PC-9 (cell line): ENCODE measurements at regions not wholly inside any gene's neighbourhood (a gene's known extent, or its start where the extent isn't known, plus 50 kb on each side); places are given as distances from the start of the nearest gene placed in this dataset.

Experiments
- BruUV-seq: library from RNA; stranded (reverse); fragments of 400-500 nt; replicated peaks from 2 replicates; lab custom pipeline; 2021; lab: Mats Ljungman, UMichigan
- CTCF ChIA-PET: fragments of 300-600 bp; sonication (Branson Sonifier 250); formaldehyde crosslinking; loops from one replicate; lab custom pipeline; 2022; ENCODE audit warnings: antibody characterized with exemption; lab: Charles Lee
- POLR2A ChIA-PET: fragments of 300-600 bp; sonication (Branson Sonifier 250); formaldehyde crosslinking; loops from one replicate; lab custom pipeline; 2022; ENCODE audit warnings: antibody characterized with exemption; ENCODE audit not compliant: unreplicated experiment; lab: Charles Lee
- DNase-seq, 2 experiments: peaks; one replicate each; pipeline versions ENCODE4 v3.0.0 to v3.0.0-alpha.2; 2015 to 2022; ENCODE audit warnings: mixed read lengths in 1 of 2
- H2AFZ ChIP-seq: fragments of 200-600 bp; sonication (generic); 2 replicates; pipeline ENCODE4 v1.8.1; 2017; ENCODE audit warnings: antibody characterized with exemption
- H3F3A ChIP-seq: fragments of 200-600 bp; sonication (generic); 2 replicates; pipeline ENCODE4 v1.8.1; 2017; ENCODE audit warnings: antibody characterized with exemption, mild to moderate bottlenecking, low read depth; ENCODE audit not compliant: insufficient read depth
- H3K27ac ChIP-seq: fragments of 200-600 bp; sonication (generic); 2 replicates; pipeline ENCODE4 v1.6.1; 2016; ENCODE audit warnings: mixed run types
- H3K27me3 ChIP-seq: fragments of 200-600 bp; sonication (generic); 2 replicates; pipeline ENCODE4 v1.6.1; 2016; ENCODE audit warnings: low read depth, mixed run types; ENCODE audit not compliant: insufficient read depth
- H3K36me3 ChIP-seq: fragments of 200-600 bp; sonication (generic); 2 replicates; pipeline ENCODE4 v1.6.1; 2016; ENCODE audit warnings: low read depth, mixed run types
- H3K4me1 ChIP-seq: fragments of 200-600 bp; sonication (generic); replicated peaks from 2 replicates; pipeline ENCODE4 v1.6.1; 2016; ENCODE audit warnings: mixed run types; ENCODE audit not compliant: insufficient read depth
- H3K4me2 ChIP-seq: fragments of 200-600 bp; sonication (generic); 2 replicates; pipeline ENCODE4 v1.6.1; 2017; ENCODE audit warnings: mixed run types
- H3K4me3 ChIP-seq: fragments of 200-600 bp; sonication (generic); 2 replicates; pipeline ENCODE4 v1.6.1; 2016; ENCODE audit warnings: mixed run types
- H3K79me2 ChIP-seq: fragments of 200-600 bp; sonication (generic); 2 replicates; pipeline ENCODE4 v1.6.1; 2017; ENCODE audit warnings: low read depth, mixed run types
- H3K9me2 ChIP-seq: fragments of 200-600 bp; sonication (generic); 2 replicates; pipeline ENCODE4 v1.8.1; 2017; ENCODE audit warnings: mild to moderate bottlenecking; ENCODE audit not compliant: insufficient read depth
- H3K9me3 ChIP-seq: fragments of 200-600 bp; sonication (generic); 2 replicates; pipeline ENCODE4 v1.8.1; 2016; ENCODE audit warnings: low read depth; ENCODE audit not compliant: insufficient read depth
- H4K20me1 ChIP-seq: fragments of 200-600 bp; sonication (generic); 2 replicates; pipeline ENCODE4 v1.8.1; 2017; ENCODE audit not compliant: insufficient read depth
- CTCF ChIP-seq: fragments of 200-600 bp; sonication (generic); conservative IDR thresholded peaks from 2 replicates; pipeline ENCODE4 v1.6.1; 2017; ENCODE audit warnings: mixed run types, antibody characterized with exemption, mild to moderate bottlenecking, moderate library complexity
- EZH2 ChIP-seq: fragments of 200-600 bp; sonication (generic); IDR thresholded peaks from 2 replicates; pipeline ENCODE4 v1.8.0; 2017; ENCODE audit warnings: antibody characterized with exemption, low read depth
- intact Hi-C: fragments of 100-400 bp; cut with micrococcal nuclease; formaldehyde crosslinking; loops from one replicate; pipeline ENCODE4 v1.10.0; 2022; ENCODE audit not compliant: unreplicated experiment

GRCh38 chr5:74135033-74135432 is 505.5 kb downstream of the ENC1 start:
- POLR2A ChIA-PET, result no interaction called here

GRCh38 chr5:74132485-74132884 is 506.5 kb downstream of the ARHGEF28 start:
- Histone ChIP-seq H3K79me2 (no peaks in the 10 kb centered on the region), H3K36me3 (no peaks in the 10 kb centered on the region), H3K9me3 (no peaks in the 10 kb centered on the region), H2AFZ (no peak overlapping the region), H3K27ac (no peak overlapping the region), H3K27me3 (no peaks in the 10 kb centered on the region), H3K4me1 (0 out of 2 replicates have a peak, but pooled peaks cover 6% of the 10 kb centered on the region), H4K20me1 (no peaks in the 10 kb centered on the region), H3K9me2 (peaks cover 5% of the 10 kb centered on the region; the same call in 1 of the 2 replicates), H3K4me2 (no peak overlapping the region), H3K4me3 (no peak overlapping the region), H3F3A (no peaks in the 10 kb centered on the region)
- TF ChIP-seq CTCF (no peak), EZH2 (no peak)
- ChIA-PET POLR2A (no interaction called here), CTCF (no interaction called here)
- DNase-seq, result no peak
- intact Hi-C loops, result no loop called here
- no TSS peak for BruUV-seq

More at GRCh38 chr5:74135033-74135432, 505.5 kb downstream of the ENC1 start:
- intact Hi-C loops, result no loop called here
- no peak for DNase-seq
- no peak for TF ChIP-seq EZH2
- TF ChIP-seq CTCF, result no peak
- Histone ChIP-seq H3K27ac (no peak overlapping the region), H3K9me2 (peaks cover 5% of the 10 kb centered on the region; the same call in 1 of the 2 replicates), H3K79me2 (no peaks in the 10 kb centered on the region), H3K9me3 (no peaks in the 10 kb centered on the region), H3K4me3 (no peak overlapping the region), H3K4me2 (no peak overlapping the region), H2AFZ (no peak overlapping the region), H3K4me1 (no peaks in the 10 kb centered on the region), H3K36me3 (no peaks in the 10 kb centered on the region), H4K20me1 (no peaks in the 10 kb centered on the region), H3F3A (no peaks in the 10 kb centered on the region), H3K27me3 (no peaks in the 10 kb centered on the region)
- CTCF ChIA-PET, result no interaction called here
- no TSS peak for BruUV-seq

- H3K9me2 ChIP-seq, result peaks cover 5% of the 10 kb centered on the region; the same call in 1 of the 2 replicates
- no peaks in the 10 kb centered on the region for H3K9me3 ChIP-seq
- POLR2A ChIA-PET, result no interaction called here
- no peak for DNase-seq
- H3K27ac ChIP-seq, result no peak overlapping the region
- H3K27me3 ChIP-seq, result no peaks in the 10 kb centered on the region
- intact Hi-C loops, result no loop called here
- TF ChIP-seq EZH2 (no peak), CTCF (no peak)
- no peaks in the 10 kb centered on the region for H3K36me3 ChIP-seq
- no peaks in the 10 kb centered on the region for H4K20me1 ChIP-seq
- H3K4me1 ChIP-seq, result 0 out of 2 replicates have a peak, but pooled peaks cover 13% of the 10 kb centered on the region
- H2AFZ ChIP-seq, result no peak overlapping the region
- H3K4me3 ChIP-seq, result no peak overlapping the region
- no TSS peak for BruUV-seq
- CTCF ChIA-PET, result no interaction called here
- no peak overlapping the region for H3K4me2 ChIP-seq
- H3F3A ChIP-seq, result no peaks in the 10 kb centered on the region
- H3K79me2 ChIP-seq, result no peaks in the 10 kb centered on the region
These were observed 505.3 kb downstream of the ARHGEF28 start for GRCh38 chr5:74131250-74131649.
